CD4-positive, alpha-beta T cell (primary cell): ENCODE measurements at regions not wholly inside any gene's neighbourhood (a gene's known extent, or its start where the extent isn't known, plus 50 kb on each side); places are given as distances from the start of the nearest gene placed in this dataset.

ENCODE experiments used
- ATAC-seq: fragments of 200-7000 bp; cut with Tn5 transposase; one replicate; pipeline ENCODE4 v1.10.0; 2022; ENCODE audit warnings: mild to moderate bottlenecking; ENCODE audit not compliant: poor library complexity
- CTCF ChIA-PET: fragments of 350-600 bp; sonication (Branson Sonifier 250); formaldehyde crosslinking; loops from one replicate; lab custom pipeline; 2021; ENCODE audit warnings: antibody characterized with exemption, inconsistent platforms; lab: Charles Lee
- POLR2A ChIA-PET: fragments of 350-600 bp; sonication (Branson Sonifier 250); formaldehyde crosslinking; loops from one replicate; lab custom pipeline; 2021; ENCODE audit warnings: antibody characterized with exemption, inconsistent platforms; lab: Charles Lee
- DNase-seq, 14 experiments: peaks; one replicate each; pipeline ENCODE4 v3.0.0-alpha.2; 2013 to 2020; ENCODE audit warnings: mixed read lengths in 2 of 14
- H3K27ac ChIP-seq, 2 donors: one replicate each; pipeline versions ENCODE4 v1.5.1 to v1.7.0; 2013; ENCODE audit warnings: low read length in 2 of 2, low read depth in 1 of 2, mild to moderate bottlenecking in 1 of 2
- H3K27me3 ChIP-seq, 2 experiments: 1 replicate in 1 of 2; 2 replicates in 1 of 2; pipeline versions ENCODE4 v1.6.1 to v1.7.0; 2013; ENCODE audit warnings: low read length in 2 of 2, control low read depth in 1 of 2, mild to moderate bottlenecking in 1 of 2, moderate library complexity in 1 of 2; ENCODE audit not compliant: insufficient read depth in 2 of 2, control insufficient read depth in 1 of 2
- H3K36me3 ChIP-seq: one replicate; pipeline ENCODE4 v1.6.1; 2013; ENCODE audit warnings: low read length, control low read depth; ENCODE audit not compliant: insufficient read depth
- H3K4me1 ChIP-seq: one replicate; pipeline ENCODE4 v1.6.1; 2013; ENCODE audit warnings: low read length, control low read depth; ENCODE audit not compliant: insufficient read depth
- H3K4me3 ChIP-seq: one replicate; pipeline ENCODE4 v1.5.1; 2013; ENCODE audit warnings: mild to moderate bottlenecking, low read length, moderate library complexity
- H3K9me3 ChIP-seq, 2 experiments: 1 replicate in 1 of 2; 2 replicates in 1 of 2; pipeline versions ENCODE4 v1.6.1 to v1.7.0; 2013; ENCODE audit warnings: low read length in 2 of 2, mild to moderate bottlenecking in 2 of 2, control low read depth in 1 of 2, moderate library complexity in 1 of 2; ENCODE audit not compliant: control insufficient read depth in 1 of 2, insufficient read depth in 1 of 2
- H3K27ac Mint-ChIP-seq: one replicate; pipeline ENCODE4 v1.8.0; 2020; ENCODE audit warnings: mixed read lengths
- H3K27me3 Mint-ChIP-seq: one replicate; pipeline ENCODE4 v1.8.0; 2021; ENCODE audit warnings: mixed read lengths
- H3K36me3 Mint-ChIP-seq: one replicate; pipeline ENCODE4 v1.8.0; 2021; ENCODE audit warnings: low read depth, mixed read lengths
- H3K4me1 Mint-ChIP-seq: one replicate; pipeline ENCODE4 v1.8.0; 2021; ENCODE audit warnings: low read depth, mixed read lengths
- H3K4me3 Mint-ChIP-seq: one replicate; pipeline ENCODE4 v1.8.0; 2020; ENCODE audit warnings: mild to moderate bottlenecking, mixed read lengths
- H3K9me3 Mint-ChIP-seq: one replicate; pipeline ENCODE4 v1.8.0; 2020; ENCODE audit warnings: mixed read lengths
- CTCF ChIP-seq: fragments of 200-600 bp; IDR thresholded peaks from one replicate; pipeline ENCODE4 v1.8.0; 2022; ENCODE audit warnings: antibody characterized with exemption, mild to moderate bottlenecking
- intact Hi-C, 2 experiments: fragments of 100-400 bp; cut with DNase I in 1 of 2; cut with micrococcal nuclease in 1 of 2; formaldehyde crosslinking; loops; one replicate each; pipeline versions ENCODE4 v1.15.1 to v1.9.0; 2023 to 2025; cut with DNase I, micrococcal nuclease

- H3K27me3 Mint-ChIP-seq, result no peaks in the 10 kb centered on the region
- no peak overlapping the region for H3K27ac Mint-ChIP-seq
- intact Hi-C loops, result no loop called here
- Histone ChIP-seq H3K9me3 (no peaks in the 10 kb centered on the region), H3K36me3 (no peaks in the 10 kb centered on the region), H3K4me3 (no peak overlapping the region), H3K27me3 (no peaks in the 10 kb centered on the region), H3K4me1 (no peaks in the 10 kb centered on the region), H3K27ac (no peak overlapping the region)
- TF ChIP-seq CTCF, result no peak
- H3K4me1 Mint-ChIP-seq, result no peaks in the 10 kb centered on the region
- peaks cover 3% of the 10 kb centered on the region for H3K9me3 Mint-ChIP-seq
- DNase-seq (no peak), ATAC-seq (no peak)
- no peak overlapping the region for H3K4me3 Mint-ChIP-seq
- H3K36me3 Mint-ChIP-seq, result no peaks in the 10 kb centered on the region
- ChIA-PET POLR2A (no interaction called here), CTCF (no interaction called here)
These were observed 820.0 kb downstream of the XPNPEP1 start for GRCh38 chr10:109103278-109103677.

GRCh38 chr10:109089779-109090178, 833.5 kb downstream of the XPNPEP1 start:
- Histone ChIP-seq H3K36me3 (no peaks in the 10 kb centered on the region), H3K9me3 (peaks cover 0 to 11% of the 10 kb centered on the region in 2 experiments), H3K4me3 (no peak overlapping the region), H3K27ac (no peak overlapping the region), H3K27me3 (no peaks in the 10 kb centered on the region), H3K4me1 (no peaks in the 10 kb centered on the region)
- DNase-seq (no peak), ATAC-seq (no peak)
- Mint-ChIP-seq H3K27me3 (no peaks in the 10 kb centered on the region), H3K4me1 (no peaks in the 10 kb centered on the region), H3K27ac (no peak overlapping the region), H3K36me3 (no peaks in the 10 kb centered on the region), H3K4me3 (no peak overlapping the region), H3K9me3 (peaks cover 4% of the 10 kb centered on the region)
- POLR2A ChIA-PET, result no interaction called here
- CTCF ChIA-PET, result no interaction called here
- intact Hi-C loops, result no loop called here
- TF ChIP-seq CTCF, result no peak

- no peaks in the 10 kb centered on the region for H3K36me3 Mint-ChIP-seq
- no peaks in the 10 kb centered on the region for H3K9me3 ChIP-seq
These were observed 851.8 kb downstream of the XPNPEP1 start for GRCh38 chr10:109071539-109071938.

More at GRCh38 chr10:109071539-109071938, 851.8 kb downstream of the XPNPEP1 start:
- intact Hi-C loops, result no loop called here
- TF ChIP-seq CTCF, result no peak
- no peaks in the 10 kb centered on the region for H3K27me3 Mint-ChIP-seq
- no peak overlapping the region for H3K27ac ChIP-seq
- CTCF ChIA-PET, result no interaction called here
- H3K27ac Mint-ChIP-seq, result no peak overlapping the region
- POLR2A ChIA-PET, result no interaction called here
- H3K4me3 Mint-ChIP-seq, result no peak overlapping the region
- ATAC-seq (no peak), DNase-seq (no peak)
- H3K4me3 ChIP-seq, result no peak overlapping the region
- peaks cover 2% of the 10 kb centered on the region for H3K9me3 Mint-ChIP-seq
- H3K4me1 Mint-ChIP-seq, result no peaks in the 10 kb centered on the region
- H3K27me3 ChIP-seq, result no peaks in the 10 kb centered on the region
- no peaks in the 10 kb centered on the region for H3K36me3 ChIP-seq
- H3K4me1 ChIP-seq, result no peaks in the 10 kb centered on the region
